ENCODE measurements at regions not wholly inside any gene's neighbourhood (a gene's known extent, or its start where the extent isn't known, plus 50 kb on each side); places are given as distances from the start of the nearest gene placed in this dataset.

DNA sequence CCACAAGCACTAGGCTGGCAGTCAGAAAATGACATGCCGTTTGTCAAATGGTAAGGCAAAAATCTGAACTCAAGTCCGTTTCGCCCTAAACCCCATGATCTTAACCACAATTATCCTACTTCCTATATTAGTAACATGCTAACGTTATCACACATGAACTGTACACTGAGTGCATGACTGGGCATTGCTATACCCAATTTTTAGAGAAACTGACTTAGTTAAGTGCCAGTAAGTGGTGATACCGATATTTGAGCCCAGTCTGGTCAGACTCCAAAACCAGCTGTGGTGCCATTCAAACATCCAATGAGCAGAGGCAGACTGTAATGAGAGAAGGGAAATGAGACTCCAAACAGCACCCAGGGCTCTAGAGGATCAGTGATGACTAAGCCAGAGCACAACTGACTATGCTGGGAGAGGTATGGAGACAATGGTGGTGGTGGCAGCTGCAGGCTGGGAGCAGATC is 311.7 kb upstream of the PKDCC start:
- no peak for DNase-seq

DNA sequence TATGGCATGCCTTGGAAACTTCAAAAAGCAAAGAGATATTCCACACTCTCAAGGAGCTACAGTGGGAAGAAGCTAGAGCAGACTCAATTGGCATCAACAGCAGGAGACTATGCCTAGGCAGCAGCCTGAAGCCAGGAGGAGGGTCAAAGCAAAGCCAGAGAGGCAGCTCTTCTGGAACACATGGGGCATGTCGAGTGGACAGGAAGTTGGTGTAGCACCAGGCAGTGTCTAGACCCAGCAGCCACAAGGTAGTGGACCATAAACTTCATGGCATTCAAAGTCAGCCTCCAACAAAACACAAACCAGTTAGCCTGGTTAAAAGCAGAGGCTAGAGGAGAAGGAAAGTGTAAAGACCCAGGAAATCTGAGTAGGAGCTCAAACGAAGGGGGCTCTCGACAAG is 311.2 kb upstream of the PKDCC start:
- DNase-seq: no peak

DNA sequence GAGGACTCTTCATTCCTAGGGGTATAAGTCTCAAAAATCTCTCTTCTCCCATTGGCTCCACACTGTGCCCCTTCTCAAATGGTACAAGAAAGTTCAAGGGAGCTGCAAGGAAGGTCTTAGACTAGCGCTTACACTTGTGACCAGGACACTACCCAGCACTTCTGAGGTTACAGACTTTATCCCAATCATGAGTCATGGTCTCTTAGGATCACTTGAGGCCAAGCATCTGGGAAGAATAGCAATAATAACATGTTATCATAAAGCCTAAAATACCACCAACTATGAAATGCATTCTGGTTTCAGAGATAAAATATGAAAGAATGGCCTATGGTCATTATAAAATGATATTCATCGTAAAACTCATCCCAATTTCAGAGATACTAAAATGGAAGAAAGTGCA is 309.9 kb upstream of the PKDCC start:
- no peak for DNase-seq

DNA sequence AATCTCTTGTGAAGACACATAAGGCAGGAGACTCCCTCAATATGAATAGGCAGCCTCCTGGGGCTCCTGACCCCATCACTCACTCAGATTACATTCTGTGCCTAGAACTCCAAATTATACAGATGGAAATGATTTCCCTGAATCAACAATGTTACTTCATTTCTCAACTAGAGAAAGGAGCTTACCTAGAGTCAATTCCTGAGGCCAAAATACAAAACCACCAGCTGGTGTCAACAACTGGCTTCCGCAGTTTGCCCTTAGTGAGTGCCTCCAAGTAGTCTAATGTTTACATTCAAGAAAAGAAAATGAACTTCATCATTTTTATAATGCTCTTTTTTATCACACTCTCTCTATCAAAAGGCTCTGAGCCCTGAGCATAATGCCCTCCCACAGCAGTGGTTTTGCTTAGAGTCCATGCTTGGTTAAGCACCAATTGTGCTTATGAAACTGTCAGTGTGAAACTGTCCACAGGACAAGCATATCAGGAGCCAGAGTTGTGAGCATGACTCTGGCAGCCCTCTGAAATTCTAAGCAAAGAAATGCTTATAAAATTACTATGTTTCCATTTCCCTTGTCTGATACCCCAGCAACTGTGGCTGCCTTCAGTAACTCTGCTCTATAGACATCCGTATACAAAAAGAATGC is 305.7 kb upstream of the PKDCC start:
- no peak for DNase-seq

DNA sequence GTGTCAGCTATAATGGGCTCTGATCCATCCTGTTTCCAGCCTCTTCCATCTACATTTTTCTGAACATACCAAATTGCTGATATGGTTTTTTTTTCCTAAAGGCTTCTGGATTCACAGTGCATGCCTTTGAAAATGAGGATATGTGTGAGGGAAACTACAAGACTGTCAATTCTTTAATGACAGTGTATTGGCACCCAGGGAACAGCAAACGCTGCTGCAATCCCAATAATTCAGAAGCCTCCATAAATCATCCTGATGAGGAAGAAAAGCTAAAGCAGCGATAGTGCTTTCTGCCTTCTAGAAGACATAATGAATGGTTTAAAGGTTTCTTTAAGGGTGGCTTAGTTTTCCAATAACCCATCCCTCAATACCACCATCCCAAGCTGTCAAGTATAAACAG is 304.5 kb upstream of the PKDCC start:
- DNase-seq: no peak

DNA sequence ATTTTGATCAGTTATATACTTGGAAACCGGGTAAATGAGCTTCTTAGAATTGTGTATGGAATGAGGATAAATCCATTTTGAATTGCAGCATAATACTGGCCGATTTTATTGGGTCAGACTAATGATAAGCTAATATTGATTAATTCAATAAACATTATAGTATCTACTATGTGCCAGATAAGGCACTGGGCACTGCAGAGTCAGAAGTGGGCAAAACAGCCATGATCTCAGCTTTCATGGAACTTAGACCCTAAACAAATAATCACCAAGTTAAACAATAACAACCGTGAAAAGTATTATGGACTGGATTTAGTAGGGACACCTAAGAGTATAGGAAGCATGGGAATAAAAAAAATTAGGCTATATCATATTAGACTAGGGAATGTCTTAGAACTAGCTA is 297.0 kb upstream of the PKDCC start:
- DNase-seq: no peak

DNA sequence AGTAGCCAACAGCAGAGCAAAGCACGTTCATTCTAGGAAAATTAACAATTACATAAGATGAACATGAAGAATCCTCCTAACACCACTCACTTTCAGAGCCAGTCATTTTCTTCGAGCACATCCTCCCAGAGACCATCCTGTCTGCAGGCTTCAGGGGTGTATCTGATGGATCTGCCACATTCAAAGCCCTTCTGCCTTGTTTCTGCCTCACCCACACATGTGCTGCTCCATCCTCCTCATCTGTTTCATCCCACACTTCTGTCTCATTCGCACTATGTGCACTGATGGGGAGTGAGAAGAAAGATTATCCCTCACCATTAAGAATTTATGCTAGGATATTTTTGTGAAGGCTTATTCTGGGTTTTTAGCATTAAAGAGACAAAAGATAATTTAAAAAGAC is 287.9 kb upstream of the PKDCC start:
- no peak for DNase-seq

DNA sequence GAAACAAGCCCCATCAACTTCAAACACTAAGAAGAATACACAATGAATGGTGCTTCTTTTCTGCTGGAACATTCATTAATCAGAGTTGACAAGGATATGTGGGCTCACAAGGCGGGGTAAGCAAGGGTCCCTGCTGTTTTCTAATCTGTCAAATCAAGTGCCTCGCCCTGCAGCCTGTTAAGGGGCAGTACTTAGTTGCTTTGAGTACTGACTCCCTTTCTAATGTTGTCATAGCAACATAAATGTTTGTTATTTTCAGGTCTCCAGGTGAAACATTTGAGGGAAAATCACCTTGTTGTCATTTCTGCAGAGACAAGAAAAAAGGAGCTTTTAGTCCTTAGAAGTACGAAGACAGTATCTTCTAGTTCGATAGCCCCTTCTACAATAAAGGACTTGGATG is 284.7 kb upstream of the PKDCC start:
- no peak for DNase-seq

DNA sequence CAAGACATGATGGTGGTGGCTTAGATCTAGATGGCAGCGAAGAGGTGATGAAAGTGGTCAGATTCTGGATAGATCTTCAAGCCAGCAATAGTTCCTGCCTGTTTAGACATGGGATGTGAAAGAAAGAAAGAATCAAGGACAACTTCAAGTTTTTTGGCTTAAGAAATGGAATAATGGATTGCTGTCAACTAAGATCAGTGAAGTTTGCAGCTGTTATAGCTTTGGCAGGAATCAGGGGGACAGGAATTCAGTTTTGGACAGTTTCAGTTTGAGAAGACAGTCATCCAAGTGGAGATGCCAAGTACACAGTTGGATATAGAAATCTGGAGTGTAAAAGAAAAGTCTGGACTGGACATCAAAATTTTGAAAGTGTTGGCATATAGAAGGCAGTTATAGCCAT is 283.7 kb upstream of the PKDCC start:
- no peak for DNase-seq

DNA sequence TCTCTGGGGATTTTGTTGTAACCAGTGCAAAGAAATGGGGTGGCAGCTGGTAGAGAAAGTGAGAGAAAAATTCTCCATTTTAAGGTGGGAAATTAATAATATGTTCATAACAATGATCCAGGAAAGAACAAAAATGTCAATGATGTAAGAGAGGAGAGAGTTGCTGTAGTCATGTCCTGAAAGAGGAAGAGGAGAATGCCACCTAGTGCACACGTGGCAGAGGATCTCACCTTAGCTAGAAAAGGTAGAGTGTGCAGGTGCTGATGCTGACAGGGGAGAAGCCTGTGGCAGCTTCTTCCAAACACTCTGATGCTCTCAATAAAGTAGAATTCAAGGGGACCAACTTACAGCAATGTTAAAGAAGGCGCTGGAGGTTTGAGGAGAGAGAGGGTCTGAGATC is 282.9 kb upstream of the PKDCC start:
- no peak for DNase-seq

DNA sequence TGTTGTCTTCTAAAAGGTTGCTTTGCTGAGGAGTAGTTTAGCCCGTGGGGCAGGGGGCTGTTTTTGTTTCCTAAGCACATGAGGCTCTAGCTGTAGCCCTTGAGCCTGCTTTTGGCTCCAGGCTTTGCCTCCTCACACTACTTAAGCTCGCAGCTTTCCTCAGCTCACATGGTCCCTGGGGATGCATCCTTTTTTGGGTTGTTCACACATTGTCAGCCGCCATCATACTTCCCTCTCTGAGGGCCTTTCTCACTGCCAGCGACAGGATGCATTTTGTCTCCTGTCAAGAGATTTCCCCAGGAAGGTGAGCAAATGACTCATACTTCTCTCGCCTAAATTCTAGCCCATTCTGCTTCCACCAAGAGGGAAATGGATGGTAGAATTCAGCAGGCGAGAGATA is 279.5 kb upstream of the PKDCC start:
- no peak for DNase-seq

DNA sequence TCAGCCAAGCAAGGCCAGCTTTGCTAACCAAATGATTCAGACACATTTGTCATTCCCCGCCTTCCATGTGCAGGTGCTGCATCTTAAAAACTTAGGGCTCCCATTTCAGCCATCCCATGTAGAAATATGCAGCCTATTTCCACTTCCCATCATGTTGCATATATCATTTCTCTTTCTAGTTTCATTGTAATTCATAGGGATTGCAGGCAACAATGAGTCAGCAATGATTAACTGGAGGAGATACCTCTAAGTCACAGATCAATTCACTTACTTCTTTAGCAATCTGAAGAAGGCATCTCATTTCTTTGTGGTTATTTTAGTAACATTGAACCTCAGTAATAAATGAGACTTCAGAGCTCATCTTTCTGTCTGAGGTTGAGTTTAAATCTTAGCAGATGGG is 276.1 kb upstream of the PKDCC start:
- no peak for DNase-seq

DNA sequence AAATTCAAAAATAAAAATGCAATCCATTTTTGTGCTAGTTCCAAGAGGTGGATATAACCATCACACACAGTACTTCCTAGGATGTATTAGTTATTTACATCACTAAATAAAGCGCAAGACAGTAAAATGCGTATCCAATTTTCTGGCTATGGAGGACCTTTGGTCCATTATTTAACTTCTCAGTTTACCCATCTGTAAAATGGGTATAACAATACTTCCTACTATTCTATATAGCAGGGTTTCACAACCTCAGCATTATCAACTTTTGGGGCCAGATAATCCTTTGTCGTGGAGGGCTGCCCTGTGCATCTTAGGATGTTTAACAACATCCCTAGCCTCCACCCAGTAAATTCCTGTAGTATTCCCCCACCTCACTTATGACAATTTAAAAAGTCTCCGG is 275.1 kb upstream of the PKDCC start:
- DNase-seq: no peak

DNA sequence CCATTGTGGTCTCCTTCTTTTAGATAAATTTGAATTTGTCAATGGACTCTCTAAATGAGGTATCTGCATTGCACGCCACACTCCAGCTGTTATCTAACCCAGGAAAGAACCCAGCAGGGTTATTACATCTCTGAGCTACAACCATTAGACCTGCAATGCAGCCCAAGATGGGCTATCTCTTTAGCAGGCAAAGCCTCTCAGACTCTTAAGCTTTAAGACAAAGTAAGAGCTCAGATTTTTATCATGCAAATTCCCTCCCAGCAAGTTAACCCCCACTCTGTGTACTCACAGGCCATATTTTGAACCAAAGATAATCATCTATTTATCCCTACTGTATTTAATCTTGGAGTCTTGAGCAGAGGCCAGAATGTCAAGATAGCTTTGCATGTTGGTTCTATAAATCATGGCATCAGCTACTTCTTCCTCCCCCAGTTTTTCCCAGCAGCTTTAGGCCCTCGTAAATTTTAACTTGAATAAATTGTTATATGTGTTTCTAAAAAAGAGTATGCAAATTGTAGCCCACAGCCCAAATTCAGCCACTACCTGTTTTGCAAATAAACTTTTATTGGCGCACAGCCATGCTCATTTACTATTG is 273.7 kb upstream of the PKDCC start:
- no peak for DNase-seq

DNA sequence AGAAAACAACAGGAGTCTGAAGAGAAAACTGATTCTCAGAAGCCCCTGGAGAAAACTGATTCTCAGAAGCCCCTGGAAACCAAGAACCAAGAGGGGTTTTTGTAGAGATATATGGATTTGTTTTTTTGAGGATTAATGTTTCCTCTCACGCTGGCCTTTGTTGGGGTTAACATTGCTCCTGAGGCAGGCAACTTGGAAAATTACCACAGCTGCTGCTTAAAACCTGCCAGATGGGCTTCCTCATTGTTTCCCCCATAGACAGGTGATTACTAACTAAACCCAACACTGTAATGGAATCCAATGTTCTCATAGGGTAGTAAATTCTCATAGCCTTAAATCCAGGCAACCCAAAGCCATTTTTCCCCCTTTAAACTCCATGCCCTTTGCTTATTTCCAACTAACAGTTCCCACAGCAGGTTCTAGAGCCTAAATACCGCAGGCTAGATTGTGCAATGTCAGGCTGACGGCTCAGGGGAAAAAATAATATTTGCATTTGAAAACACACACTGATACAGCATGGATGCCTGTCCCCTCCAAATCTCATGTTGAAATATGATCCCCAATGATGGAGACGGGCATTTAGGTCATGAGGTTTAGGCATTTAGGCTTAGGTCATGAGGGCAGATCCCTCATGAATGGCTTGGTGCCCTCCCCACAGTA is 272.3 kb upstream of the PKDCC start:
- DNase-seq: no peak

DNA sequence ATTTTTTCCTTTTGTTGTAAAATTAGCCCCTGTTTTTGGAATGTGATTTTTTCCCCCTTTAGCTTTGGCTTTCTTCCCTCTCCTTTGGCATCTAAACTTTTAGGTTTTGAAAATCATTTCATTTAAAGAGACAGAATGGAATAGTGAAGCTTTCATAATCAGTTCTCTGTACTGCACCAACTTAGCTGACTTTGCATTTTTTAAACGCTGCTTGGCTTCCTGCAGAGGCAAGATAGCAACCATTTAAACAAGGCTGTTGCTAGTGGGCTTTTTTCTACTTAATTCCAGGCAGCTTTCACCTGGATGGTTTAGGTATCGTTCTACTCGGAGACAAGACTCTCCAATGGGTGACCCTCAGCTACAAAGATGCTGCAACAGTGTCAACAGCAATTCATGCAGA is 267.9 kb upstream of the PKDCC start:
- no peak for DNase-seq

DNA sequence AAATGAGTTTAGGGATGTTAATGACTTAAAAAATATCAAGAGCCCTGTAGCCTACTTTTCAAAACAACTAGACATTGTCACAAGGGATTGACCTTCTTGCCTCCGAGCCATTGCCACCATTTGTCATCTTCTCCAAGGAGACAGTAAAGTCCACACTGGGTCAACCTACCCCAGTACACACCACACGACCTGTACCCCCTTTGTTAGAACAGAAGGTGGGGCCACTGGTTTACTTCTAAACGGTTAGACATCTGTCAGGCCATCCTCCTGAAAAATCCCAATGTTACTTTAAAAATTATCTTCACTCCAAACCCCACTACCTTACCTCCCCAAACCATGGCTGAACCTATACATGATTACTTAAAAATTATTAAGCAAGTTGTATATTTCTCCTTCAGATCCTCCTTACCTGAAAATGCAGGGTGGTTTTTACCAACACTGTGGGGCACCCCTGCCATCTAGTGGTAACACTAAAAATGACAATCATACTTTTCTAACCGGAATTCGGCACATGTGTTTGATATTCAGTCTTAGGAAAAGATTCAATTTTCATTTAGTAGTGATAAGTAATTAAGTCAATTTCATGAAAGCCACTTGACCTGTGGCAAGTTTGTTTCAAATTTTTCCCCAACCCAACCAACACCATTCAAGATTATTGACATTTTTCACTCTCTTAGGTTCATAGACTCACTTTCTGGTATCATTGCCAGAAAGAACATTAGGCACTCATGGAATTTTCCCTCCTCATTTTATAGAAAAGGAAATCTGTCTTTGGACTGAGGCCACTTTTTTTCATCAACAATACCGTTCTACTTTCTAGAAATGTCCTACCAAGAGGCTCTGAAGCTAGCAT is 265.3 kb upstream of the PKDCC start:
- DNase-seq: peak; percentile 4

DNA sequence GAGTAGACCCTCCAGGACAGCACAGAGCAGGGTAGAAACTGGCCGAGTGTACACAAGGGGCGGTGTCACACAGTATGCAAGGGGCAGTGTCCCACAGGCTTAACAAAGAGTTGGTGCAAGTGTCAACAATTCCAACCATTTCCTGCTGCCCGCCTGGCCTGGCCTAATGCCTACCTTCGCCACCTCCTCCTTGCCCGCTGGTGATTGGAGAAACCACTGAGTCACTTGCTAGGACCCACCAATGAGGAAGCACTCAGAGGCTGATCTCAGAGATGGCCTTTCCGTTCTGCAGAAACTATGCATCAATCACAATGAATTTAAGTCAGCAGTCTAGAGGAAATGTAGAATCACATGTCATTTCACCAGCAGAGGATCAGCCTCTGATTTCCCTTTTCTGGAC is 263.3 kb upstream of the PKDCC start:
- no peak for DNase-seq

DNA sequence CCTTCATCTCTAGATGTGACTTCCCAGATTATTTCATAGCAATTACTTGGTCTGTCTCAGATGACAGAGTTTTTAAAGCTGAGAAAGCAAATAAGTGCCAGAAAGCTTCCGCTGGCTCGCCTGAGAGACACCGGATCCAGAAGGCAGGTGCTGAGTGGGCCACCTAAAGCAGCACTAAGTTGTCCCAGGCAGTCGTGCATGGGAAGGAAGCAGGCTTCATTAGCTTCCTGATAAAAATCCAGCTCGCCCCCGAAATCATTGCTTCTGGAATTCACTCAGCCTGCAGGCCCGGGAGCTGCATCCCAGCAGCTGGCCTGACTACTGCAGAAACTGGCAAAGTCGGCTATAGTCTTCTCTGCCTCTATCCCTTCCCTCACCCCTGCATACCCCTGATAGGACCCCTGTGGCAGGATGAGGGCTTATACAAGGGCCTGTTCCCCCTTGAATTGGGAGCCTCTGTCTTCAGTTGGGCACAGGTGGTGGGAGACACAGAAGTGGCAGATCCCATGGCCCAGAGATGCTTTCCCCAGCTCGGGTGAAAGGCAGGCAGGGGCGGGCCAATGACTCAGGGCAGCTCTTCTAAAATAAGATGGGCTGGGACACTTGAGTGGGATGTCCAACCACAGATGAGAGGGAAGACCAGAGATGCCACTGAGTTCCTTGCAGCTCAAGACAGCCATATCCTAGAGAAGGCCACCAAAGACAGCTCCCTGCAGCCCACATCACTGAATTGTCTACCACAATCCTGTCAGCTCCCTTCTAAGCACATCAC is 262.4 kb upstream of the PKDCC start:
- no peak for DNase-seq

DNA sequence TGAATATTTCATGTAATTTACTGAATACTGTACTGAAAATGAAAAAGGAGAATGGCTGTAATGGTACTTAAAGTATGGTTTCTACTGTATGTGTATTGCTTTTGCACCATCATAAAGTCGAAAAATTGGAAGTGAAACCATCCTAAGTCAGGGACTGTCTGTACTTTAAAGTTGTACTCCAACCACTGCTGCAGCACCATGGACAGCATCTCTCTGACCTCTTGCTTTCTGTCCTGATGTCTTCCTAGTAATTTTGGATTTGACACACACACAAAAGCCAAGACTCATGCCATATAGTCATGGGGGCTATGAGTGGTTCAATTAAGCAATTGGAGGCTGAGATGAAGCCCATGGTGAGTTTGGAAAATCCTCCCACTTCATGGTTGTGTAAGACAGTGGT is 256.3 kb upstream of the PKDCC start:
- DNase-seq: no peak

DNA sequence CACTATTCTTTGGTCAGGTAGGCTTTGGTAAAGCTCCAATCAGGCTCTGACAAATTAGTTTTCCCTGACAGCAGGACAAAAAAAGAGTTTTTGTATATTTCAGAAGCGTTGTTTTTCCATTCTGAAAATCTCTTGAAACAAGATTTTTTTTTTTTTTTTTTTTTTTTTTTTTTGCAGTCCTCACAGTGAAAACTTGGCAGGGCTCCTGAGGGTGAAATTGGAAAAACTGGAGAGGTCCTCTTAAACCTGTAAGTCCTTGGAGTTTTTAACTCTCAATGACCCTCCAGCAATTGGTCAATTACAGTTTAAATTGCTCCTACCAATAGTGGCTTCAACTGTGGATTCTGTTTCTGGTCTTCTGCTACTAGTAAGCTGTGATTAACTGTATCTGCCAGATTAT is 244.5 kb upstream of the PKDCC start:
- no peak for DNase-seq

DNA sequence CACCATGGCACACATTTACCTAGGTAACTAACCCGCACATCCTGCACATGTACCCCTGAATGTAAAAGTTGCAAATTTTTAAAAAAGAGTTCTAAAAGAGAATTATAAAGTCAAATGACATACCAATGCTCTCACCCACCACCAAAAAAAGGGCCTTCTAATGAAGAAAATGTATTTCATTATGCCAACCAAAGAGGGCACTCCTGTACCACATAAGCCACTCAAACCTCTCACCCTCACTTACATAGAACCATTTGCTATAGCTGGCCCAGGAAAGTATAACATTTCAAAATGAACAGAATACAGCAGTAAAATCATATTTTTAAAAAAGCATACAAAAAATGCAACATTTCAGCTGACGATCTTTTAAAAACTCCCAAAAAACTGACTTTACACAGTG is 241.5 kb upstream of the PKDCC start:
- no peak for DNase-seq

DNA sequence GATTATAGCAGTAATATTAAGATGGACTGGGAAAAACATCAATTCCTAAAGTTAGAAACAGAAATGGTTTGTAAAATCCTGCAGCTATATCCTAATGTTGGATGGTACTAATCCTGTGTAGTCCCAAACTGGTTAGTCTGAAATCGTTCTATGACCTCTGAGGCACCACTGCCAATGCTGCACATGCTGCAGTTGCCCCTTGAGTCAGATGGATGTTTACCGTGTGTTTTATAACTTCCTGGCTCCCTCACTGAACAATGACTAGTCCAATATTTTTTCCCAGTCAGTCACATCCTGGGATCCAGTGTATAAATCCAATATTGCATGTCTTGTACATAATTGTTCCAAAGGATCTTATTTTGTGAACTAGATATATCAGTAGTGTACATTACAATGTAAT is 226.7 kb upstream of the PKDCC start:
- no peak for DNase-seq

Measured in stimulated activated CD4-positive, alpha-beta T cell treated with anti-CD3 and anti-CD28 coated beads, Interleukin-4, amount 100 ng/mL, for 1 hour (primary cell).